Globus pallidus (tissue), 1 donor: ENCODE measurements at regions not wholly inside any gene's neighbourhood (a gene's known extent, or its start where the extent isn't known, plus 50 kb on each side); places are given as distances from the start of the nearest gene placed in this dataset.
"Not testable (repeated sequence)": the region's sequence is repeated elsewhere in the genome, so short reads cannot be mapped to it uniquely, and the experiment has no call there.

Experiments used
- DNase-seq: peaks from one replicate; pipeline ENCODE4 v3.0.0-alpha.2; 2015; ENCODE audit warnings: low spot score

- no peak for DNase-seq
These were observed 169.7 kb upstream of the NUDT4 start for GRCh38 chr12:93208011-93208410.

- no peak for DNase-seq
These were observed 163.0 kb upstream of the NUDT4 start for GRCh38 chr12:93214523-93215289.

- no peak for DNase-seq
These were observed 162.4 kb upstream of the NUDT4 start for GRCh38 chr12:93215290-93215678.

- no peak for DNase-seq
These were observed 157.8 kb upstream of the NUDT4 start for GRCh38 chr12:93219947-93220346.

GRCh38 chr12:93221841-93222240 lies 155.9 kb upstream of the NUDT4 start:
- DNase-seq = peak; percentile 70

GRCh38 chr12:93223440-93224426 lies 154.0 kb upstream of the NUDT4 start:
- no peak for DNase-seq

GRCh38 chr12:93225094-93225493 lies 152.6 kb upstream of the NUDT4 start:
- DNase-seq = no peak

GRCh38 chr12:93226361-93226760 lies 151.4 kb upstream of the NUDT4 start:
- no peak for DNase-seq

GRCh38 chr12:93229494-93230325 lies 148.0 kb upstream of the NUDT4 start:
- no peak for DNase-seq

GRCh38 chr12:93230326-93230720 lies 147.4 kb upstream of the NUDT4 start:
- DNase-seq = no peak

- DNase-seq = no peak
These were observed 145.8 kb upstream of the NUDT4 start for GRCh38 chr12:93231938-93232337.

- no peak for DNase-seq
These were observed 143.1 kb upstream of the NUDT4 start for GRCh38 chr12:93234641-93235040.

- DNase-seq = no peak
These were observed 141.8 kb upstream of the NUDT4 start for GRCh38 chr12:93235881-93236280.

GRCh38 chr12:93237235-93237915 lies 140.3 kb upstream of the NUDT4 start:
- DNase-seq = no peak

- DNase-seq = not testable (repeated sequence)
These were observed 139.0 kb upstream of the NUDT4 start for GRCh38 chr12:93238512-93239262.

- DNase-seq = not testable (repeated sequence)
These were observed 137.9 kb upstream of the NUDT4 start for GRCh38 chr12:93239789-93240188.

- DNase-seq = no peak
These were observed 135.4 kb upstream of the NUDT4 start for GRCh38 chr12:93242154-93242972.

GRCh38 chr12:93243382-93243688 lies 134.4 kb upstream of the NUDT4 start:
- no peak for DNase-seq

- DNase-seq = no peak
These were observed 133.8 kb upstream of the NUDT4 start for GRCh38 chr12:93243689-93244513.
